ENCODE measurements at regions not wholly inside any gene's neighbourhood (a gene's known extent, or its start where the extent isn't known, plus 50 kb on each side); places are given as distances from the start of the nearest gene placed in this dataset.
"Not testable (repeated sequence)": the region's sequence is repeated elsewhere in the genome, so short reads cannot be mapped to it uniquely, and the experiment has no call there.

DNA sequence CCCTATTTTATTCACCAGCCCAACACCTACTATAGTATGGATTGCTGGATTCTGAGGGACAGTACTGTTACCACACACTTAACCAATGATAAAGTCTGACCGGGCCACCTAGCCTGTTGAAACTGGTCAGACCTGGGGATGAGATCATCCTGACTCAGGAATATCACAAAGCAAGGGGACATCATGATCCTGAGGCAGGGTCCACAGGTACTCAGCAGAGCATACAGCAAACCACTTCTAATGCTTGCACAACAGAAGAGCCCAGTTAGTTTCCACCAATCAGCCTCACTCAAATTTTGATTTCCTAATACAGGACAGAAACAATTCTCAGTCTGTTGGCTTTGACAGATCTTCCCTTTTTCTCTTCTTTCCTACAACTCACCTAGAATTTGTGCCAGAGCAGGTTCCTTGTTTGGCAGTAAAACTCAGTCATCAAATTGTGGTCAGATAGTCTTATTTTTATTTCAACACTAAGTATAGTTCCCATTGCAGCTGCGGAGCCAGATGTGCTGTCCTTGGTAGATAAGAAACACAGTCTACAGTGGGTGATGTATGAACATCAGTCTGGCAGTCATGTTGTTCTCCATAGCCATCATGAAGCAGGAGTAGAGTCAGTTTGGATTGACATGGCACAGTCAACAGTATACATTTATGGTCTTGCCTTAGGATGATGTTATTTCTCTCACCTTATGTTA, 90.1 kb upstream of the PRR23C start:
- Mint-ChIP-seq H3K4me1 (no peaks in the 10 kb centered on the region), H3K4me3 (no peak overlapping the region), H3K27me3 (ENCODE audit: low read depth in 3 of 3) (peaks cover 0 to 3% (median 2%) of the 10 kb centered on the region in 3 donors), H3K27ac (no peak overlapping the region), H3K36me3 (no peaks in the 10 kb centered on the region), H3K9me3 (no peaks in the 10 kb centered on the region)
- DNase-seq: no peak

DNA sequence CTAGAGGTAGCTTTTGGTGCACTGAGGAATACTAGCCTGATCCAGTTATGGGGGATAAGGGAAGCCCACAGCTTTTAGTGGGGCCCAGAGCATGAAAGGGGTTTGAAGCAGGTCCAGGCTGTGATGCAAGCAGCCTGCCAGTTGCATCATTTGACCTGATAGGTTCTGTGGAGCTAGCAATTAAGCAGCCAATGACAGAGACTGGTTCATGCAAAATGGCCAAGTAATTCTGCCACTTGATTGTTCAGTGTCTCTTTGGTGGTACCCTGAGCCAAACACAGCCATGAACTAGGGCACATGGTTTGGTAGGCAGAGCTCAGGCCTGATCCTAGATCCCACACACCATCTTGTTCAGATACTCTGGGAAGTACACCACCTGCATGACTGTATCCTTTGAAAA, 91.0 kb upstream of the PRR23C start:
- Mint-ChIP-seq H3K4me1 (no peaks in the 10 kb centered on the region), H3K9me3 (no peaks in the 10 kb centered on the region), H3K4me3 (no peak overlapping the region)

DNA sequence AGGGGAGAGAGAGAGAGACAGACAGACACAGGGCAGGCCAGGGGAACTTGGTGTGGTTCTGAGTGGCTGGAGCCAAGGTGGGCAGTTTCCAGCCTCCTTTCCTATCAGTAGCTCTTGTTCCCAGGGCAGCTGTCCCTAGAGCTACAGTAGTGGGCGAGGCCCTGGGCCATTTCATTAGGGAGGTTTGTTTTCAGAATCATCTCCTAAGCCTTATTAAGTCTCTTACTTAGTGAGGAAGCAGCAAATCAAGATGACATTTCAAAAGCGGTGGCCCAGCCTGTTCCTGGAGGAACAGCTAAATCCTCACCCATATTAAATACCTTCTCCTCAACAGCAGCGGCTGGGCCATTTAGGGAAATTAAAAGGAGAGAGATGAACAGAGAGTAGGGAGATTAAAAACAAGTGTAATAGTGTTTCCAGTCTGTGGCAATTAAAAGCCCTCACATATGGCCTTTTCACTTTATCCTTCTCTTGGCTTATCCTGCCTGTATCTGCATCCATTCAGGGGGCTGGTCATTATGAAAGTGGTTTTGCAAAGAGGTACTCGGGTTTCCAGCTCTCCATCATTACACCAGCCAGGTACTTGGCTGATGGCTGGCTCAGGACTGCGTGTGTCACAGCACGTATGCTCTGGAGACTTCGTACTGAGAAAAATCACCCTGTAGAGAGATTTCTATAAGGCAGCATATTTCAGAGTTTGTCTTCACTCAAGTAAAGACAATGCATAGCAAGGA, 91.9 kb upstream of the PRR23C start:
- H3K9me3 Mint-ChIP-seq: peaks cover 0 to 3% (median 0%) of the 10 kb centered on the region in 6 donors
- no peak for DNase-seq
- no peaks in the 10 kb centered on the region for H3K36me3 Mint-ChIP-seq
- H3K27ac Mint-ChIP-seq: no peak overlapping the region
- peaks cover 0 to 3% (median 0%) of the 10 kb centered on the region in 3 donors for H3K27me3 Mint-ChIP-seq (ENCODE audit: low read depth in 3 of 3)
- H3K4me1 Mint-ChIP-seq: no peaks in the 10 kb centered on the region
- H3K4me3 Mint-ChIP-seq: no peak overlapping the region

More for the DNA sequence above, 91.0 kb upstream of the PRR23C start:
- H3K27me3 Mint-ChIP-seq (ENCODE audit: low read depth in 3 of 3): peaks cover 0 to 3% (median 0%) of the 10 kb centered on the region in 3 donors
- H3K36me3 Mint-ChIP-seq: no peaks in the 10 kb centered on the region
- no peak for DNase-seq
- H3K27ac Mint-ChIP-seq: no peak overlapping the region

DNA sequence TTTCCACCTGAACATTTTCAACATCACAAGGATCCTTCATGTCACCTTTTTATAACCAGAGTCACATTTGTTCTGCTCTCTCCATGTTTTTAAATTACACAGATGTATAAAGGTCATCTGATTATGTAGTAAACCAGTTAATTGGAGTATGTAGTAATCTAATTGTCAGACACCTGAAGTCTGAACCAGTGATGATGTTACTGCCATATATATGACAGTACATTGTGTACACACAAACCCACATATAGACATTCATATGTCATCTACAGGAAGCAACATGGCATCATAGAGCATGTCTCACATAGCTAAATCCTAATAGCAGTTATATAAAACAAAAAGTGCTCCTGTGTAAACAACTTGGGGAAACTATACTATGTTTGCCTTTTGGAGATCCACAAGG, 95.9 kb upstream of the PRR23C start:
- H3K4me3 Mint-ChIP-seq: no peak overlapping the region
- H3K36me3 Mint-ChIP-seq: no peaks in the 10 kb centered on the region
- no peak overlapping the region for H3K27ac Mint-ChIP-seq
- peaks cover 0 to 3% (median 0%) of the 10 kb centered on the region in 3 donors for H3K27me3 Mint-ChIP-seq (ENCODE audit: low read depth in 3 of 3)
- peaks cover 0 to 3% (median 0%) of the 10 kb centered on the region in 6 donors for H3K9me3 Mint-ChIP-seq
- no peak for DNase-seq
- H3K4me1 Mint-ChIP-seq: no peaks in the 10 kb centered on the region

DNA sequence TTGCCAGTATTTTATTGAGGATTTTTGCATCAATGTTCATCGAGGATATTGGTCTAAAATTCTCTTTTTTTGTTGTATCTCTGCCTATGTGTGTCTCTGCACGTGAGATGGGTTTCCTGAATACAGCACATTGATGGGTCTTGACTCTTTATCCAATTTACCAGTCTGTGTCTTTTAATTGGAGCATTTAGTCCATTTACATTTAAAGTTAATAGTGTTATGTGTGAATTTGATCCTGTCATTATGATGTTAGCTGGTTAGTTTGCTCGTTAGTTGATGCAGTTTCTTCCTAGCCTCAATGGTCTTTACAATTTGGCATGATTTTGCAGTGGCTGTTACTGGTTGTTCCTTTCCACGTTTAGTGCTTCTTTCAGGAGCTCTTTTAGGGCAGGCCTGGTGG, 101.3 kb upstream of the PRR23C start:
- not testable (repeated sequence) for H3K4me3 Mint-ChIP-seq; H3K27me3 Mint-ChIP-seq (ENCODE audit: low read depth in 3 of 3); H3K9me3 Mint-ChIP-seq; DNase-seq; H3K36me3 Mint-ChIP-seq; H3K4me1 Mint-ChIP-seq; H3K27ac Mint-ChIP-seq

DNA sequence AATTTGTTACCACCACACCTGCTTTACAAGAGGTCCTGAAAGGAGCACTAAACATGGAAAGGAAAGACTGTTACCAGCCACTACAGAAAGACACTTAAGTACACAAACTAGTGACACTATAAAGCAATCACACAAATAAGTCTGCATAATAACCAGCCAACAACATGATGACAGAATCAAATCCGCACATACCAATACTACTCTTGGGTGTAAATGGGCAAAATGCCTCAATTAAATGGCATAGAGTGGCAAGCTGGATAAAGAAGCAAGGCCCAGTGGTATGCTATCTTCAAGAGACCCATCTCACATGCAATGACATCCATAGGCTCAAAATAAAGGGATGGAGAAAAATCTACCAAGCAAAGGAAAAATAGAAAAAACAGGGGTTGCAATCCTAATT, 106.8 kb upstream of the PRR23C start:
- Mint-ChIP-seq H3K27me3 (ENCODE audit: low read depth in 3 of 3) (peaks cover 0 to 2% (median under 1%) of the 10 kb centered on the region in 3 donors), H3K4me1 (no peaks in the 10 kb centered on the region), H3K36me3 (no peaks in the 10 kb centered on the region), H3K27ac (no peak overlapping the region), H3K4me3 (no peak overlapping the region), H3K9me3 (peaks cover 0 to 11% (median under 1%) of the 10 kb centered on the region in 6 donors)
- no peak for DNase-seq

DNA sequence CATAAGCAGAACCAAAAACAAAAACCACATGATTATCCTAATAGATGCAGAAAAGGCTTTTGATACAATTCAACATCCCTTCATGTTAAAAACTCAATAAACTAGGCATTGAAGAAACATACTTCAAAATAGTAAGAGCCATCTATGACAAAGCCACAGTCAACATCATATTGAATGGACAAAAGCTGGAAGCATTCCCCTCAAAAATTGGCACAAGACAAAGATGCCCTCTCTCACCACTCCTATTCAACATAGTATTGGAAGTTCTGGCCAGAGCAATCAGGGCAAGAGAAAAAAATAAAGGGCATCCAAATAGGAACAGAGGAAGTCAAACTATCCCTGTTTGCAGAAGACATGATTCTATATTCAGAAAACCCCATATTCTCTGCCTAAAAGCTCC, 108.7 kb upstream of the PRR23C start:
- H3K27me3 Mint-ChIP-seq (ENCODE audit: low read depth in 3 of 3); DNase-seq; H3K27ac Mint-ChIP-seq; H3K4me1 Mint-ChIP-seq; H3K4me3 Mint-ChIP-seq; H3K36me3 Mint-ChIP-seq: not testable (repeated sequence)
- H3K9me3 Mint-ChIP-seq: peaks cover 0 to 11% (median 0%) of the 10 kb centered on the region in 6 donors

DNA sequence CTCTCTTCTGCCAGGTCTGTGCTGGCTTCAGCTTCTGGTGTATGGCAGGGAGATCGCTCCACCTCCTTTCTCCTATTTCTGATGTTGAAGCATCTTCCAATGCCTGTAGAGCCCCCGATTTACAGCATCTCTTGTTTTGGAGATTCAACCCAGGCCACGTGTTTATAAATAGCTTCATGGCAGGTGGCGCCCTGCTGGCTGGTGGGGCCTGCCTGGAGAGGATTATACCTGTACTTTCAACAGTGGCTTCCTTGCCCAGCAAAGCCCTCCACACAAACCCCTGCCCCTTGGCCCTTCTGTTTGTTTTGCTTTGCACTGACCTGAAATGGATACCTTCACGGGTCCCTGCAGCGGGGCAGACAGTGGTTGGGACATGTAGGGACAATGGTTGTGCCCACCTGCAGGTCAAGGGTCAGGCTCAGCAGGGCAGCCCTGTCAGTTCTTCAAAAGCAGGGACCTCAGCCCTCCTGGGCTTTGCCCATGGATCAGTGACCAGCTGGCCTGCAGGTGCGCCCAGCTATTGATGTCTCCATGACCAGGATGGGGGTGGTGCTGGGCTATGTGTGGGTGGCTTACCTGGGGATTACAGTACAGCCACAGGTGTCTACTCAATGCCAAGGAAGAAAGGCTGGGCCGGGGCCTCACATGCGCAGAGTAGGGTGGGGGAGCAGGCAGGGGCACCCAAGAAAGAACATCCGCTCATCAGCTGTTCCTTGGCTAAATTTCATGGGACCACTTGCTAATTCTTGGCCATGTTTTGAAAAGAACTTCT, 112.7 kb upstream of the PRR23C start:
- H3K4me3 Mint-ChIP-seq: no peak overlapping the region
- no peak for DNase-seq
- H3K27me3 Mint-ChIP-seq (ENCODE audit: low read depth in 3 of 3): peaks cover 1 to 3% (median 2%) of the 10 kb centered on the region in 3 donors
- no peaks in the 10 kb centered on the region for H3K36me3 Mint-ChIP-seq
- no peak overlapping the region for H3K27ac Mint-ChIP-seq
- peaks cover 3 to 7% of the 10 kb centered on the region in 2 donors for H3K4me1 Mint-ChIP-seq
- H3K9me3 Mint-ChIP-seq: peaks cover 0 to 2% (median 0%) of the 10 kb centered on the region in 6 donors

DNA sequence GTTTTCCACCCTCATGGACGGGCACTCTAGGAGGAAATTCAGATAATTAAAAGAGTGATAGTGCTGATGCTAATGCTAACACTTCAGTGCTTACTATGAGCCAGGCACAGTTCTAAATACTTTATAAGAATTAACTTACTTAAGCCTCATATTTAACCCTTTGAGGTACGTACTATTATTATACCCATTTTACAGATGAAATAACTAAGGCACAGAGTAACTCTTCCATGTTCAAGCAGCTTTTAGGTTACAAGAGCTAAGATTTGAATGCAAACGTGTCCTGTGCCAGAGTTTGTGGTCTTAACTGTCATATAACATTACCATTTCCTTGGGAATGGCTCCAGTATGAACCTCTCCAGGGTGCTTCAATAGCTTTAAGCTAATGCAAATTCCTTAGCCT, 114.7 kb upstream of the PRR23C start:
- no peak overlapping the region for H3K4me3 Mint-ChIP-seq
- no peak overlapping the region for H3K27ac Mint-ChIP-seq
- peaks cover 0 to 2% (median 0%) of the 10 kb centered on the region in 6 donors for H3K9me3 Mint-ChIP-seq
- peaks cover 3 to 7% of the 10 kb centered on the region in 2 donors for H3K4me1 Mint-ChIP-seq
- H3K27me3 Mint-ChIP-seq (ENCODE audit: low read depth in 3 of 3): peaks cover 1 to 3% (median 3%) of the 10 kb centered on the region in 3 donors
- H3K36me3 Mint-ChIP-seq: no peaks in the 10 kb centered on the region
- DNase-seq: no peak

DNA sequence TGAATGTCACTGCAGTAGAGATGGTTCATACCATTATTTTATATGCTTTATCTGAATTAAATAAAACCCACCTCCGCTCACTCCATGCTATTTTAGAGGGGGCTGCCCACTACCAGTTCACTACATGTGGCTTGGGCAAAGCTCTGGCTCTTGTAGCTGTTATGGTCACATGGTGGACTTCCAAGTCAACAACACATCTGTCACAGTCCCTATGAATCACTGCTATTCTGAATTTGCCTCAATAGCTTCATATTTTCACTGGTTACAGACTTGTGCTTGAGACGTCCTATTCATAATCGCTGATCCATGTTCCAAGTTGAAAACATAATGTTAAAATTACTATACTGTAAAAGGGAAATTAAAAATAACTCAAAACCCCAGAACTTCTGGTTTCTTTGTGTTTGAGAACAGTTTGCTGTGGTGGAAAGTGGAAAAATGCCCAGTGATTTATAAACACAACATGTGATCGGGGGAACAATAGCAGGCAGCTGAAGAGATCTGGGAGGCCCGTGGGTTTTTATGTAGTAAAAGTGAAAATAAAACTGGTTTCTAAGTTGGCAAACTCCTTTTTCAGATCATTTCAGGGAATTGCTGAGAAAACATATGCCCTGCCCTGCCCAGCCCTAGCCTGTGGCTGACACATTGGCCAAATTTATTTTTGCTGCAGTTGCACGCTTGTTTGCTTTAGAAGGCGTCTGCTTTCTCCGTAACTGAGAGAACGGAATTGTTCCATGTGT, 128.8 kb upstream of the PRR23C start:
- Mint-ChIP-seq H3K36me3 (no peaks in the 10 kb centered on the region), H3K4me1 (peaks cover 10 to 18% of the 10 kb centered on the region in 2 donors), H3K4me3 (peak overlapping the region; percentile 31 to 49 (median 46)), H3K27ac (peak overlapping the region in 3 of 6 donors; percentile 24 to 64 (median 52)), H3K27me3 (ENCODE audit: low read depth in 3 of 3) (peaks cover 2 to 9% (median 5%) of the 10 kb centered on the region in 3 donors), H3K9me3 (peaks cover 0 to 12% (median 4%) of the 10 kb centered on the region in 6 donors)
- peak in 1 of 3 donors; percentile 0 for DNase-seq

DNA sequence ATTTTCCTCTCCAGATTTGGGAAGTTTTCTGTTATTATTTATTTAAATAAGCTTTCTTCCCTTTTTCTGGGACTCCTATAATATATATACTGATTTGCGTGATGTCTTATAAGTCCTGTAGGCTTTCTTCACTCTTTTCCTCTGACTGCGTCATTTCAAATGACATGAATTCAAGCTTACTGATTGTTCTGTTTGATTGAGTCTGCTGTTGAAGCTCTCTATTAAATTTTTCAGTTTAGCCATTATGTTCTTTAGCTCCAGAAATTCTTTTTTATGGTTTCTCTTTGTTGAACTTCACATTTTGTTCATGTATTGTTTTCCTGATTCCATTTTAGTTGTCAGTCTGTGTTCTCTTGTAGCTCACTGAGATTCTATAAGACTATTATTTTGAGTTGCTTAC, 135.8 kb upstream of the PRR23C start:
- Mint-ChIP-seq H3K9me3 (peaks cover 2 to 14% (median 8%) of the 10 kb centered on the region in 6 donors), H3K27ac (no peak overlapping the region), H3K4me3 (no peak overlapping the region), H3K4me1 (no peaks in the 10 kb centered on the region), H3K36me3 (no peaks in the 10 kb centered on the region), H3K27me3 (ENCODE audit: low read depth in 3 of 3) (peaks cover 3 to 7% (median 3%) of the 10 kb centered on the region in 3 donors)
- no peak for DNase-seq

DNA sequence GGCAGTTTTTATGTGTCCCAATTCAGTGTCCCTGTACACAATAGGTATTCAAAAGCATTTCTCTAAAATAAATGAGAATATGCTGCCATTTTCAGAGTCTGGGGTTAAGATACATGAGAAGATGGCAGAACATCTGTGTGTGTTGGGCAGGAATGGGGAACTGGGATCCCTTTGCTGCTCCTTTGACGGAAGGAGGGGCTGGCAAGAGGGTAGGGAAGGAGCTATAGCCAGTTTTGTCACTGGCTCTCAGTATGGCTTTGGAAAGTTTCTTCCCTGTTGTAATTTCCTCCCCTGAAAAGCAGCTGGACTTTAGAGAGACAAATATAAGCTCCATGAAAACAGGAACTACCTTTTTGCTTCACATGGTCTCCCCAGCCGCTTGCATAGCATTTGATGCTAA, 137.5 kb upstream of the PRR23C start:
- H3K27ac Mint-ChIP-seq: no peak overlapping the region
- peaks cover 2 to 14% (median 8%) of the 10 kb centered on the region in 6 donors for H3K9me3 Mint-ChIP-seq
- H3K4me3 Mint-ChIP-seq: no peak overlapping the region
- DNase-seq: no peak
- peaks cover 3 to 5% (median 3%) of the 10 kb centered on the region in 3 donors for H3K27me3 Mint-ChIP-seq (ENCODE audit: low read depth in 3 of 3)
- no peaks in the 10 kb centered on the region for H3K4me1 Mint-ChIP-seq
- H3K36me3 Mint-ChIP-seq: no peaks in the 10 kb centered on the region

DNA sequence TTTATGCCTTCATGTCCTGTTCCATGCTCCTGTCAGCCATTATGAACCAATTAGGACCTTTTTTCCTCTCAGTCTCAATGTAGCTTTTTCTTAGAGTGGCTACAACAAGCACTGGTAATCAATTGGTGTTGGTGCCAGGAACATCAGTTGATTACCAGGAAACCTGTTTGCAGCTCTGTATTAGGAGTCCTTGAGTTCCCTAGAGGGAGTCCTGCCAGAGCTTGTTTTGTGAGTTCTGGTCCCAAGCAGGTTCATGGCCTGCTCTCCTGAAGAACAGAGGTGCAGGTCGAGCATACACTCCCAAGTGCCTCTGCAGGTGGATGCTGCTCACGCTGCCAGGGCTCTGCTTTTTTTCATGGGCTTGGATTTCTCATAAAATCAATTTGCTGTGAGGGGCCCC, 137.9 kb upstream of the PRR23C start:
- H3K9me3 Mint-ChIP-seq: peaks cover 2 to 14% (median 8%) of the 10 kb centered on the region in 6 donors

More for the DNA sequence above, 137.9 kb upstream of the PRR23C start:
- no peak for DNase-seq
- Mint-ChIP-seq H3K36me3 (no peaks in the 10 kb centered on the region), H3K4me1 (no peaks in the 10 kb centered on the region), H3K27ac (no peak overlapping the region), H3K4me3 (no peak overlapping the region), H3K27me3 (ENCODE audit: low read depth in 3 of 3) (peaks cover 3% of the 10 kb centered on the region in 3 donors)

Data from immature natural killer cell (primary cell).